Fibroblast of lung (primary cell): ENCODE measurements at regions not wholly inside any gene's neighbourhood (a gene's known extent, or its start where the extent isn't known, plus 50 kb on each side); places are given as distances from the start of the nearest gene placed in this dataset.

Experiments used
- DNase-seq, 2 donors: peaks; one replicate each; pipeline versions ENCODE4 v3.0.0 to v3.0.0-alpha.2; 2010; ENCODE audit warnings: low read depth in 2 of 2
- H2AFZ ChIP-seq: 2 replicates; pipeline ENCODE4 v1.5.1; 2012; ENCODE audit warnings: low read length, control low read depth, inconsistent platforms
- H3K27ac ChIP-seq: 2 replicates; pipeline ENCODE4 v1.5.1; 2011; ENCODE audit warnings: low read length, control low read depth; ENCODE audit not compliant: insufficient read depth
- H3K27me3 ChIP-seq: 2 replicates; pipeline ENCODE4 v1.5.1; 2011; ENCODE audit warnings: mild to moderate bottlenecking, low read length; ENCODE audit not compliant: control insufficient read depth, insufficient read depth
- H3K36me3 ChIP-seq: 2 replicates; pipeline ENCODE4 v1.5.1; 2011; ENCODE audit warnings: low read length; ENCODE audit not compliant: control insufficient read depth, insufficient read depth
- H3K4me1 ChIP-seq: 2 replicates; pipeline ENCODE4 v1.5.1; 2011; ENCODE audit warnings: low read length; ENCODE audit not compliant: control insufficient read depth, insufficient read depth; ENCODE audit errors: extremely low read depth
- H3K4me2 ChIP-seq: 2 replicates; pipeline ENCODE4 v1.5.1; 2011; ENCODE audit warnings: low read length, control low read depth; ENCODE audit not compliant: insufficient read depth; ENCODE audit errors: extremely low read depth
- H3K4me3 ChIP-seq, 4 experiments: fragments of 200-600 bp in 1 of 4; sonication (generic) in 1 of 4; replicated peaks in 1 of 4; 2 replicates each; pipeline ENCODE4 v1.5.1; 2011 to 2016; ENCODE audit warnings: low read length in 4 of 4, low read depth in 3 of 4, mild to moderate bottlenecking in 3 of 4, control low read depth in 2 of 4, inconsistent platforms in 1 of 4, mixed read lengths in 1 of 4; ENCODE audit not compliant: insufficient read depth in 1 of 4; ENCODE audit errors: control extremely low read depth in 1 of 4
- H3K79me2 ChIP-seq: 2 replicates; pipeline ENCODE4 v1.5.1; 2012; ENCODE audit warnings: mild to moderate bottlenecking, low read length, inconsistent platforms; ENCODE audit not compliant: control insufficient read depth, insufficient read depth
- H3K9ac ChIP-seq: 2 replicates; pipeline ENCODE4 v1.5.1; 2011; ENCODE audit warnings: mild to moderate bottlenecking, low read length, control low read depth; ENCODE audit not compliant: insufficient read depth
- H3K9me3 ChIP-seq: 2 replicates; pipeline ENCODE4 v1.5.1; 2012; ENCODE audit warnings: low read depth, low read length; ENCODE audit not compliant: control insufficient read depth, insufficient read depth
- H4K20me1 ChIP-seq: 2 replicates; pipeline ENCODE4 v1.5.1; 2011; ENCODE audit warnings: low read length; ENCODE audit not compliant: control insufficient read depth, insufficient read depth; ENCODE audit errors: extremely low read depth
- CTCF ChIP-seq, 2 donors: IDR thresholded peaks in 1 of 2; conservative IDR thresholded peaks in 1 of 2; 1 replicate in 1 of 2; 2 replicates in 1 of 2; pipeline ENCODE4 v1.5.1; 2011 to 2012; ENCODE audit warnings: low read length in 2 of 2, control low read depth in 1 of 2, inconsistent platforms in 1 of 2, low read depth in 1 of 2, mild to moderate bottlenecking in 1 of 2
- EZH2 ChIP-seq: IDR thresholded peaks from 2 replicates; pipeline ENCODE4 v1.5.1; 2012; ENCODE audit warnings: low read length, control low read depth, mild to moderate bottlenecking; ENCODE audit errors: missing control alignments

GRCh38 chr4:179097741-179098140 is 1655.5 kb upstream of the AGA start:
- no peak overlapping the region for H3K4me2 ChIP-seq
- H3K9me3 ChIP-seq = no peaks in the 10 kb centered on the region
- no peak overlapping the region for H3K4me3 ChIP-seq
- DNase-seq = peak; percentile 35 to 64
- H3K9ac ChIP-seq = no peak overlapping the region
- no peaks in the 10 kb centered on the region for H3K36me3 ChIP-seq
- no peaks in the 10 kb centered on the region for H3K27me3 ChIP-seq
- no peaks in the 10 kb centered on the region for H3K79me2 ChIP-seq
- H3K4me1 ChIP-seq = no peaks in the 10 kb centered on the region
- no peak overlapping the region for H3K27ac ChIP-seq
- H4K20me1 ChIP-seq = no peaks in the 10 kb centered on the region
- TF ChIP-seq EZH2 (no peak), CTCF (conservative IDR thresholded peaks at IDR 0.05 in 1 of 2, IDR thresholded peaks at IDR 0.05 in 1 of 2; ENCODE audit: low read depth in 1 of 2, low read length in 2 of 2) (no peak)
- no peak overlapping the region for H2AFZ ChIP-seq

GRCh38 chr4:179110356-179110755 is 1668.1 kb upstream of the AGA start:
- H3K27ac ChIP-seq = no peak overlapping the region
- no peaks in the 10 kb centered on the region for H4K20me1 ChIP-seq
- H3K9ac ChIP-seq = no peak overlapping the region
- no peak overlapping the region for H3K4me2 ChIP-seq
- no peaks in the 10 kb centered on the region for H3K4me1 ChIP-seq
- no peaks in the 10 kb centered on the region for H3K27me3 ChIP-seq
- H3K4me3 ChIP-seq = no peak overlapping the region
- no peak overlapping the region for H2AFZ ChIP-seq
- no peaks in the 10 kb centered on the region for H3K79me2 ChIP-seq
- no peak for TF ChIP-seq CTCF (conservative IDR thresholded peaks at IDR 0.05 in 1 of 2, IDR thresholded peaks at IDR 0.05 in 1 of 2; ENCODE audit: low read depth in 1 of 2, low read length in 2 of 2)
- no peak for TF ChIP-seq EZH2
- peak; percentile 94 to 100 for DNase-seq
- no peaks in the 10 kb centered on the region for H3K36me3 ChIP-seq
- no peaks in the 10 kb centered on the region for H3K9me3 ChIP-seq

- H3K4me3 ChIP-seq = no peak overlapping the region
- TF ChIP-seq CTCF (conservative IDR thresholded peaks at IDR 0.05 in 1 of 2, IDR thresholded peaks at IDR 0.05 in 1 of 2; ENCODE audit: low read depth in 1 of 2, low read length in 2 of 2) (no peak), EZH2 (no peak)
- no peaks in the 10 kb centered on the region for H3K9me3 ChIP-seq
- no peak overlapping the region for H3K9ac ChIP-seq
- DNase-seq = peak; percentile 63 to 92
- H3K27me3 ChIP-seq = no peaks in the 10 kb centered on the region
- no peak overlapping the region for H2AFZ ChIP-seq
- no peak overlapping the region for H3K4me2 ChIP-seq
- no peaks in the 10 kb centered on the region for H3K36me3 ChIP-seq
- no peak overlapping the region for H3K27ac ChIP-seq
- H4K20me1 ChIP-seq = no peaks in the 10 kb centered on the region
- H3K4me1 ChIP-seq = no peaks in the 10 kb centered on the region
- no peaks in the 10 kb centered on the region for H3K79me2 ChIP-seq
These were observed 1668.6 kb upstream of the AGA start for GRCh38 chr4:179110816-179111215.
